Daoy (cell line): ENCODE measurements at regions not wholly inside any gene's neighbourhood (a gene's known extent, or its start where the extent isn't known, plus 50 kb on each side); places are given as distances from the start of the nearest gene placed in this dataset.

Experiments
- DNase-seq: peaks from one replicate; pipeline ENCODE4 v3.0.0-alpha.2; 2015; ENCODE audit warnings: low read depth

DNA sequence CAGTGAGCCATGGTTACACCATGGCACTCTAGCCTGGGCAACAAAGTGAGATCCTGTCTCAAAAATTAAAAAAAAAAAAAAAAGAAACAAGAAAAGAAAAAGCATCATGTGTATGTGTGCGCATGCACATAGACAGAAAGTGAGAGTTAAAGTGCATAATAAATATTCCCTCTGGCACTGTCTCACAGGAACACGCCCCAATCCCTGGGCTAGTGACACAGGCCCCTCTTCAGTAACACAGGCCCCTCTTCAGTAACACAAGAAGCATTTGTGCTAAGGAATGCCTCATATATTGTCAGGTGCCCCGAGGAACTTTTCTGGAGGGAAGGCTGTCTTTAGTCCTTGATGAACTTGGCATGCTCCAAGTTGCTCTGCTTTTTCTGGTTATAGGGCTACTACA is 57.5 kb downstream of the RPL27A start:
- no peak for DNase-seq

DNA sequence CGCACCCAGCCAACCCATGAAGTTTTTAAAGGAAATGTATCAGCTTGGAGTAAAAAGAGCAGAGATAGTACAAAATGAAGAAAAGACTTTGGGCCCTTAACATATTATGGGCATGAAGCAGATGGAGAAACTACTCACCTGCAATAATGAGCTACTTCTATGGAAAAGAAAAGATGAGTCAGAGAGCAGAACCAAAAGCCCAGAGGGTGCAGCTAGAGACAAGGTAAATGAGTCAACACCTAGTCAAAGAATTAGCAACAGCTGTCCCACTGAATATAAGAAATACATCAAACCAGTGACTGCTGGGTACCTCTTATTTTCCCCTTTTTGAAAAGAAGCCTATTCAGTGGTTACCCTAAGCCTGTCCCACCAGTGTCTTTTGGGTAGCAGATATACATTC is 61.8 kb downstream of the RPL27A start:
- no peak for DNase-seq

DNA sequence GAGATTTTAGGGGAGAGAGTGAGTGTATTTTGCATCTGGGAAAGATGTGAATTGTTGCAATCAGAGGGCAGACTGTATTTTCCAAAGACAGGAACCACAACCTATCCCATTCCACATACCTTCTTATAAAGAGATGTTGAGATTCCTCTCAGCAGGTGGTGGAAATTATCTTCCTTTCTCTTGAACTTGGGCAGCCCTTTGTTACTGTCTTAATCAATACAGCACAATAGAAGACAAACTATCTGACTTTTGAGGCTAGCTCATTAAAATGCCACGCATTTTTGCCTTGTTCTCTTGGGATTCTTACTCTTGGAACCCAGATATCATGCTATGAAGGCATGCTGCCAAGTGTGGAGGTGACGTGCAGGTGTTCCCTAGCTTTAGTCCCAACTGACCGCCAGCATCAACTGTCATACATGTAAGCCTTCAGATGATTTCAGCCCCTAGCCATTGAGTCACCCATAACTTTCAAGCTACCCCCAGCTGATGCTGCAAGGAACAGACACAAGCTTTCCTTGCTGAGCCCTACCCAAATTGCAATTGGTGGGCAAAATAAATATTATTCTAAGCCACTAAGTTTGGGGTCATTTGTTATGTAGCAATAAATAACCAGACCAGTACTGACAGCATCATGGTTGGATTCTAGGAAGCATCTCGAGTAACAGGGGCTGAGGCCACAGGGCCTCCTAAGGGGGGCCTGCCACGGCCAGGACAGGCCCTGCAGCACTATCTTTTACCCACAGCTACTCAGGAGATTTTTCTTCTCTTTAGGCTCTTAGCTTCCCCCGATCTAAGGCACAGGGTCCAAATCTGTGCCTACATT is 63.0 kb downstream of the RPL27A start:
- no peak for DNase-seq

DNA sequence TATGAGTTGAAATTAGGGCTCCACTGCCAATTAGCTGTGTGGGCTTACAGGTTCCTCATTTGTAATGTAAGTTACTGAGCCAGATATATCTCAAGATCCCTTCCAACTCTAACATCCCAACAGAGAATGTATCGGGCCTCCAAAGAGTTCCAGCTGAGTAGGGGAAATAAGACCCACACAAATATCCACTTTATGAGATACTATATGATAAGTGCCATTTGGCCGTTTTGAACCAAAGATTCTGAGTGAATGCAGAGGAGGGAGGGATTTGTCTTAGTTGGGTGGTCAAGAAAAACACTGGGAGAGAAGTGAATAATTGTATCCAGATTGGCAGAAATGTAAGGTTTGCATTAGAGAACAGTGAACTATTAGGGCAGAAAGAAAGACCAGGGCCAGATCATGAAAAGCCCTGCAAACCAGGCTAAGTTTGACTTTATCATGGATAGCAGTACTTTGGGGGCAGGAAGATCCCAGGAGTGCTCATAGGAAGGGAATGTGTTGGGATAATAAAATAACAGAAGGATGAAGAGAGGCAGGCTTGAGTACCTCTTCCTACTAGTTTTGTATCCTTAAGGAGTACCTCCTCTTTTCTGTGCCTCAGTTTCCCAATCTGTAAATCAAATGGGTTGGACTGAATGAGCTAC is 63.9 kb downstream of the RPL27A start:
- no peak for DNase-seq

DNA sequence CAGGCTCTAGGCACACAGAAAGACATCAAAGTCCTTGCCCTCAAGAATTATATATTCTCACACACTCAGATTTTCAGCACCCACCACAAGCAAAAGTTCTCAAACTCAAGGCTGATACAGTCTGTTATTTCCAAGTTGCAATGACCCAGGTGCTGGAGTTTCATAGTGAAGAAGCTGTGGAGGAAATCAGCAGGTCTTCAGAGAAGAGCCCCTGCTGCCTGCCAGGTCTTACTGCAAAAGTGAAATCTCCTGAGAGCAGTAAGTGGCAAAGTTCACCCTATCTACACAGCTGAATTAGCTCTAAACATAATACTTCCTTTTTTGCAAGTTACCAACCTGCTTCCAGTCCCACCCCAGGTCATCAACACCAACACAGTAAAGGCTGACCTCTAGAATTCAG is 64.6 kb downstream of the RPL27A start:
- DNase-seq, result no peak

DNA sequence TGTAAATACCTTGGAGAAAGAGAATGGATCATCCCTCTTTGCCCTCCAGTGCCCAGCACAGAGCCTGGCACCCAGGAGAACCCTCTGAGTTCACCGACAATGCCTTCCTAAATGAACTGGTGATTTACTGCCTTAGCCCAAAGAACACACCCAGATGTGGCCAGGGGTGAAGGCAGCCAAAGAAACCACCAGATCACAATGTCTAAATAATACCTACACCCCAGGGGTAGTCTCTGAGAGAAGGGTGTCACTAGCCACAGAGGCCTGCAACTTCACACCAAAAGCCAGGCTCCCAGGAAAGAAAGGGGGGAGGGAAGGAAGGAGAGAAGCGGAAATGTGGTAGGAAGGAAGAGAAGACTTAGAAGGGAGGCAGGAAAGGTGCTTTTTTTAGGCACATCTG is 65.7 kb downstream of the RPL27A start:
- no peak for DNase-seq

DNA sequence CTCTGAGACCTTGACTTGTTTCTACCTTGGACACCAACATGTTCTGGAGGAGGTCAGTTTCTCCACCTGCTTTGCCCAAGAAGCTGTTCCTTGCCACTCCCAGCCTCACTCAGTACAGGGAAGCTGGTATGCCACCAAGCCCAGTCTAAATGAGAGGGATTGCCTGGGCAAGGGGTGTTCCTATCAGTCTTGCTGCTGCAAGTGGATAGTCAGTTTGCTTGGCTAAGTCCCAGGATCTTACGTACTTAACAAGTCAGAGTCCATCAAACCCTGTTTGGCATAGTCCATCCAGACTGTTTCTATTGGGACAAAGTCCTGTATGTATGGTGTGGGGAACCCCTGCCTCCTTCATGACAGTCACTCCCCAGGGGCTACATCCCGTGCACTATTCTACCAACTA is 66.6 kb downstream of the RPL27A start:
- no peak for DNase-seq

DNA sequence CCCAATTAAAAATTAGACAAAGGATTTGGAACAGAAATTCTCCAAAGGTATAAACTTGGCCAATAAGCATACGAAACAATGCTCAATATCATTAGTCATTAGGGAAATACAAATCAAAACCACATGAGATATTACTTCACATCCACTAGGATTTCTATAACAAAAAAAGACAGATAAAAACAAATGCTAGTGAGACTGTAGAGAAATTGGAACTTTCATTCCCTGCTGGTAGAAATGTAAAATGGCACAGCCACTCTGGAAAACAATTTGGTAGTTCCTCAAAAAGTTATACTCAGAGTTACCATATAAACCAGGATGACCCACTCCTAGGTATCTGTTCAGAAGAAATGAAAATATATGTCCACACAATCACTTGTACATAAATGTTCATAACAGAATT is 71.6 kb downstream of the RPL27A start:
- DNase-seq, result no peak

DNA sequence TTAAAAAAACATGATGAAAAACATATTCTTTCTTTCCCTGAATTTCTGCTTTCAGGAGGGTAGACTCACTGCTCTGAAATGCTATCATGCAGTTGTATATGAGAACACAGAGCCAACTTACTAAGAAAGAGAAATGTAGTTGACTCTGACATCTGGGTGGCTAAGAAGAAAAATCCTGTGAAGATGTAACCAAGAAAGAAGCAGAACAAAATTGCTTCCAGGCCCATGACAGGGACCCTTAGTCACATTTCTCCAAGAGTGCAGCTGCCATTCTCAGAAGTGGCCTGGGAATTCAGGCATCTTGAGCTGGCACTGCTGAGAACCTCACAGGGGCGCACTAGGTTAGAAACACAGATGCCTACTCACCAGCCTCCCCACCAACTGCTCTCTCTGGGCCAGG is 73.6 kb downstream of the RPL27A start:
- DNase-seq, result no peak

DNA sequence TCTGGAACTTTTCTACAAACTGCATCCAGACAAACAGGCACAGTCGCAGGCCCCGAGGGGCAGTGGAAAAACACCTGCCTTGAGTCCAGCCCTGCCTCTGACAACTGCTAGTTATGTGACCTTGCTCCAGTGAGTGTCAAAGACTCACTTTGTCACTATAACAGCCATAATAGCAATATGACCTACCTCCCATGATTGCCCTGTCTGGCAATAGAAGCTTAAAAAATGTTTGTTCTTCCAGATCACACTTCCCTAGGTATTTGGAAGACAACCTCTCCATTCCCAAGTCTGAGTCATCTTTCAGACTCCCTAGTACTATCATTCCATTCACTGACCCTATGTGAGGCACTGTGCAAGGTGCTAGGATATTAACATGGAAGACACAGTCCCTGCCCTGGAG is 74.5 kb downstream of the RPL27A start:
- no peak for DNase-seq

DNA sequence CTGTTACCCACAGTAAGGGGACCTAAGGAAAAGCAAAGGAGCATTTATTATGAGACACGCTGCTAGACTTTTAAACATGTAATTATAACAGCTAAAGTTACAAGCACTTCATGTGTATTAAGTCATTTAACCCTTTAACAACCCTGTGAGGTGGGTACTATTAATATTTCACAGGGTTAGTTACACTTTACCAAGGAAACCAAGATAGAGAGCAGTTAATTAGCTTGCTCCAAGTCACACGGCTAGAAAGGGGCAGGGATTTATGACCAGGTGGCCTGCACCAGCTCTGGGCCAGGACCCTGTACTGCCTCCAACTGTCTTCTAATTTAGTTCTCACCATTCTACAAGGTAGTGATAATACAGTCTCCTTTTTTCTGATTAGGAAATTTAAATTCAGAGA is 74.9 kb downstream of the RPL27A start:
- DNase-seq, result no peak

DNA sequence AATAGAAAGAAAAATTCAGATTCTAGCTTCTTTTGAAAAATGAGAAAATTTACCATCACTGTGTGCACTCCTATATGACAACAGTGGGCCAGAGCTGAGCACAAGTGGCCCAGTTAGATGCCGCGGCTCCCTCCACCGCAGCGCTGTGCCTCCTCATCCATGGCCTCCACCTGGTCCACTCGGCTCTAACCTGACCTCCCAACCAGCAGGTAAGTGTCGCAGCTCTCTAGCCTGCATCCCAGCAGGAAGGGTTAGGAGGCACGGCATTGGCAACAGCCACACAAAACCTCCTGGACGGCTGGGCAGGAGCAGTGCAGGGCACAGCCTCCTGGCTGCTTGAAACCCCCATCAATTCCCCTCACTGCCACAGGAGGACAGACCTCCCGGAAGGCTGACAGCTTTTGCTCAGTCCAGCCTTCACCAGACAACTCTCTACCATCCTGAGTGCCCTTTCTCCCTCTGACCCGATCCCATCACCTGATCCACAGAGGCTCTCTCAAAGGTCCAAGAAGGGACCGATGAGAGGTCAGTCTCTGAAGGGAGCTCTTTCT is 76.1 kb downstream of the RPL27A start:
- no peak for DNase-seq

DNA sequence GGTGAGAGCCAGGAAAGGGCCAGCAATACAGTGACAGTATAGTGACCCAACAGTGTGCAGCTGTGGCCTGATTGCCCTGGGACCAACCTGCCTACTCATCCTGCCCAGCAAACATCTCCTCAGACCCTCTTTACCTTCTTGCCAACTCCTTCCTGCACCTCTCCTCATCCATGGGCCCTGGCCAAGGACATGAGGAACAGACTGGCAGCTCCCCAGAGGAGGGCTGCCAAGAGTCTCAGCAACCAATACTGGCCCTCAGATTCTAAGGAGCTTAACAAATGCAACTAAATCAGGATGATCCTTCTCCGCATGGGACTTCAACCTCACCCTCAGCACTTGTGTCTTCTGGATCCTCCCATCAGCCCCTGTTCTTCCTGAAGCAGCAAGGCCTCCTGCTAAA is 77.0 kb downstream of the RPL27A start:
- DNase-seq, result no peak

DNA sequence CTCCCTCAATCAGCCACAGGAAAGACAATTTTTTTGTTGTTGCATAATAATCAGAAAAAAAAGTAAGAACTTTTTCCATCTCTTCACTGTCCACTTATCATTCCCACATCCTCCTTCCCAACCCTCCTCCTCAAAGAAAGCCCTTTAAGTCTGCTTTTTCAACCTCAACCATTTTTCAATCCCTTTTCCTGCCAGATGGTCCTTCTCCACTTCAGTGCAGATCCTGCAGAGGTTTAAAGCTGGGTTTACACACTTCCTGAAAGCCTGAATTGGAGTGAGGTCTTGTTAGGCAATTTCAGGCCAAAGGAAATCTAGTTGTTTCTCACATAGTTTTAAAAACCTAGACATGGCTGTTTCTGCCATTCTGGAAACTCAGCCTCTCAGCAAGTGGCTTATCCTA is 78.3 kb downstream of the RPL27A start:
- DNase-seq, result no peak

DNA sequence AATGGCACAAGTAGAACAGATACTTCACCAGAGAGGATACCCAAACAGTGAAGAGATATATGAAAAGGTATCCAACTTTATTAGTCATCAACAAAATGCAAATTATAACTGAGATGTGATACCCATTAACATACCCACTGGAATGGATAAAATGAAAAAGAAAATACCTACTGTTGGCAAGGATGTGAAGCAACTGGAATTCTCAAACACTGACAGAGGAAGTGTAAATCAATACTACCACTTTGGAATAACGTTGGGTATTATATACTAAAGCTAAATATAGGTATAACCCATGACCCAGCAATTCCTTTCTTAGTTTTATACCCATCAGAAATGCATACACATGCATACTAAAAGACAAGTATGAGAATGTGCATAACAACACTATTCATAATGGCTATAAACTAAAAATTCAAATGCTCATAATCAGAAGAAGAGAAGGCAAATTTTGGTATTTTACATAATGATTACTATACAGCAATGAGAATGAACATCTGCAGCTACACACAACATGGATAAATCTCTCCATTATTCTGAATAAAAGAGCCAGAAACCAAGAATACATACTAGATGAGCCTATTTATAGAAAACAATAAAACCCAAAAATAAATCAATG is 80.6 kb downstream of the RPL27A start:
- DNase-seq, result no peak

DNA sequence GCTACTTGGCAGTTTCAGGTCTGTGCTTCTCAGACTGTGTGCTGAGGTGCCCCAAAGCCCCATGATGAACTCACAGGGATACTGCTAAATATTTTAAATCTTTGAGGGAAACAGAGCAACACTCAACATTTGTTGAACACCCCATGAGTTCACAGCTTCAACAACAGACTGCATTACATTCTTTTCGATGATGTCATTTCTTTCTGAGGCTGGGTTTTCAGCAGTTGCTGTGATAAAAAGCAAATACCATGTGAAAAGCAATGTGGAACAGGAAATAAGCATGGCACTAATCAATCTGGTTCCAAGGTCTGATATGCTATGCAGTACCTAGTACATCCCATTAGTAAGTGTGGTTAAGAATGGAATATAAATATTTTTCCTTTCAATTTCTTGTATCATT is 82.7 kb downstream of the RPL27A start:
- peak; percentile 20 for DNase-seq

DNA sequence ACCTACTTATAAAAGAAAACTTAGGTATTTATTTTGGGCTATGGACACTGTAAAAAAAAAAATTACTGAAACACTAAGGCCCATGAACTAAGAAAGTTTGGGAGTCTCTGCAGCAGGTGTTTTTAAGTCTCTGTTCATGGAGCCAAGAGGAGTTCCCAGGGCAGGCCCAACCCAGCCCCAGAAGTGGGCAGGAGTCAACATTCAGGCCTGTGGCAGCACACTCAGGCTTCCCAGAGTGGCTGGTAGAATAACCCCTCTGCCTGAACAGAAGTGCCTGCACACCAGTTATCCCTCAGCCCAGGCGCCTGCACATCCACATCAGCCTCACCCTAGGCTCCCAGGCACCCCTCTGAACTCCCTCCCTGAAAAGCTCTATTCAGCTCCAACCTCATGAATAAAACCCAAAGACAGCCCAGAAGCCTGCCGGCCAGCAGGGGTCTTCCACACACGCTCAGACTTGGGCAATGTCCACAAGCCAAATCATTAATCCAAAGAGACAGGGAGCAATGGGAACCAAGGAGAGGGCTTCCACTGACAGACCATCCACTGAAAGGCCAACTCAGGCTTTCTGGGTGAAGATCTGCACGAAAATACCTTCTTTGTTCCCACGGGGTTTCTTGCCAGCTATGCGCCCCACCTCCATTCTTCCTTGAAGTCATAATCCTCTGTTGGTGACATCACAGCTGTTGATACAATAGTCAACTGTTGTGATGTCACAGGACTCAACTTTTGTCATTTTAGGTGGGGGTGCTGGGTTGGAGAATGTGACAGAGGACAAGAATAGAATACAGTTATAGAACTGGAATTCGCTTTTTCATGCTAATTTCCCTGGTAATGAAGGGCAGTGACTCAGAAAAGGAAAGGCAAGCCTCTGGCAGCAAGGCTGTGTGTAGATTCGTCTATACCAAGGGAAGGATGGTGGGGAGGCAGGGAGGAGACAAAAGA is 83.7 kb downstream of the RPL27A start:
- DNase-seq, result peak; percentile 43

DNA sequence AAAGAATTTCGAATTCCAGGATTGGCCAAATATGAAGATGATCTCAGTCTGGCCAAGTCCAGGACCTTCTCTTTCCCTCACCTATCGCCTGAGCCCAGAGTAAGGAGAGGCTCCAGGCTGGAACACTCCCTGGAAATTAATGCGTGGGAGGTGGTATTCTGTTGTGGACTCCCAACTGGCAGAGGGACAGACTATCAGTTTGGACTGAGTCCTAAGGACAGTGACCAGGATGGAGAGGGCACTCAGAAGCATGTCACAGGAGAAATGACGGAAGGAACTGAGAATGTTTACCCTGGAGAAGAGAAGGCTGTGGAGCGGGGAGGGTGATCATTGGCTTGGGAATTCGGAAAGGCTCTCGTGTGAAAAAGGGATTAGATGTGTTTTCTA is 84.4 kb downstream of the RPL27A start:
- DNase-seq, result no peak

DNA sequence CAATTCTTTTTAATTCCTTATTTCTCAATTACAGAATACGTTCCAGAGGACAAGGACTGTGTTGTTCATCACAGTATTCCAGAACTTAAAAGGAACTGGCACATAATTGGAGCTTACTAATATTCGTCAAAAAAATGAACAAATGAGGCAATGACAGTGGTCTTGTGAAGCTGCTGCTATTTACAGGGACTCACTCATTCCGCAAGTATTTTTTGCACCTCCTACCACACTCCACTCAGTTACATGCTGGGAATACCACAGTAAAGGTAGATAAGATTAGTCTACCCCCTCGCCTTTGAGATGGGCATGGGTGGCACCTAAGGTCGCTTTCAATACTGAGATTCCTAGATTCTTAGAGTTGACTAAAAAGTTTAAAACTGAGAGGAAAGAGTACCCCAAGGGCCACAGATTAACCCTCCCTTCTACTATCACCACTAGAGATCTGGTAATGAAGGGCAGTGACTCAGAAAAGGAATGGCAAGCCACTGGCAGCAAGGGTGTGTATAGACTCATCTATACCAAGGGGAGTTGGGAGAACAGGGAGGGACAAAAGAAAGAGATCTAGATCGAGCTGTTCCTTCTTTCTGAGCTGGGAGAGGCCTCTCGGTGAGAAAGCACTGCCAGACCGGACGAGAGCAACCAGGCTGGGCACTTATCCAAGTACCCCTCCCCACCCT is 85.0 kb downstream of the RPL27A start:
- peak; percentile 71 for DNase-seq

DNA sequence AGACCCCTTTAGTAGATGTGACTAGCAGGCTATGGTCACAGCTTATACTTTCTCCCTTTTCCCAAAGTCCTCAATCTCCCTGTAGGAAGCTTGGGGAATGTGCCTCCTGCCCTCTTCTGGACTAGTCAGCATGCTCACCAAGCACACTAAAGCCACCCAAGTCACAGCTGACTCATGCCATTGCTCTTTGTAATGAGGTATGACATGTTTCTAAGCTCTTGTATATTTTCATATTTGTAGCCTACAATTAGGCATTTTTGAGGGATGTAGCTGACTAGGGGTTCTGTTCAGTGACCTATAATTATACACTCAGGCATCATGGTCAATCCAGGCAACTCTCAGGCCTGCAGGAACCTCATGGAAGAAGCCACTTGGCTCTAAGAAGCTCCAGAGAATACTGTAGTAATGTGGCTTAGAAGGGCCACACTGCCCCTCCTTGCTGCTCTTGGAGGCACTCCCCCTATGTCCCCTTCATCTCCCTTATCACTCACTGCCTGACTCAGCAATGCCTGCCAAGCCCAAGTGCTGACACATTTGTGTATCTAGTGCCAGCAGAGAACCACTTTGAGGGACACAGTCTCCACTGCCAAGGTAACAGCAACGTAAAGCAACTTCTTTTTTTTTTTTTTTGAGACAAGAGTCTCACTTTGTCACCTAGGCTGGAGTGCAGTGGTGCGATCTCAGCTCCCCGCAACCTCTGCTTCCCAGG is 86.2 kb downstream of the RPL27A start:
- peak; percentile 77 for DNase-seq
